NCI-H345 (cell line): ENCODE measurements at regions not wholly inside any gene's neighbourhood (a gene's known extent, or its start where the extent isn't known, plus 50 kb on each side); places are given as distances from the start of the nearest gene placed in this dataset.
"Not testable (repeated sequence)": the region's sequence is repeated elsewhere in the genome, so short reads cannot be mapped to it uniquely, and the experiment has no call there.

Experiments used
- DNase-seq: peaks from one replicate; lab custom pipeline; 2025; lab: John Stamatoyannopoulos, UW

GRCh38 chr14:76264384-76264783 is 111.6 kb upstream of the ESRRB start:
- no peak for DNase-seq

GRCh38 chr14:76267322-76268046 is 108.5 kb upstream of the ESRRB start:
- DNase-seq: peak; percentile 19

DNA sequence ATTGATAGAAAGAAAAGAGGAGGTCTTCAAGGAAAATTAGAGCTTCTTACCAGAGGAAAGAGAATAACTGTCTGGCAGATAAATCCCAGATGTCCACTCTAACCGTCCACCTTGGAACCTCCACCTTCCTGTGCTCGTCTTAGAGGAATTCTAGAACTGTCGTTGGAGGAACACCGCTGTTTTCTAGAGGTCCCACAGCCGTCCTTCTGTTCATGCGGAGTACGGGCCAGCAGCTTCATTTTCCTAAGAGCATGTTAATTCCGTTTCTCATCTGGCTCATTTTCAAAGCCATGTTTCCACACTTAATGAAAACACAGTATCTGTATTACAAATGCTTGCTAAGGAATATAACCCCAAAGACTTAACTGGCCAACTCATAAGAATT is 107.9 kb upstream of the ESRRB start:
- DNase-seq: no peak

DNA sequence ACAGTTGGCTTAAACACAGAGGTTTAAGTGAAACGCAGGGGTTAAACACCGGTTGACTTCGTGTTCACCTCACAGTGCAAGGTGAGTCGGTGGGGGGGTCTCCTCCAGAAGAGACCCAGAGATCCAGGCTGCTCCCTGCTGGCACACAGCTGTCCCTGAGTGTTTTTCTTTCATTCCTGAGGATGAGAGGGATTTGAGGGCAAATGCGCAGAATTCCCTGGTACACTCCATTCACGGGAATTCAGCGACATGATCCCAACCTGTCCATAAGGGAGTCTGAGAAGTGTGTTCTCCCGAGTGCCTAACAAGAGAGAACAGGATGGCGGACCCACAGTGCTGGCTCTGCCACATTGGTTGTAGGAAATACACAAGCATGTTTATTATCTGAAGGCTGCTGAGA is 107.2 kb upstream of the ESRRB start:
- DNase-seq: no peak

GRCh38 chr14:76271041-76271755 is 104.7 kb upstream of the ESRRB start:
- DNase-seq: no peak

DNA sequence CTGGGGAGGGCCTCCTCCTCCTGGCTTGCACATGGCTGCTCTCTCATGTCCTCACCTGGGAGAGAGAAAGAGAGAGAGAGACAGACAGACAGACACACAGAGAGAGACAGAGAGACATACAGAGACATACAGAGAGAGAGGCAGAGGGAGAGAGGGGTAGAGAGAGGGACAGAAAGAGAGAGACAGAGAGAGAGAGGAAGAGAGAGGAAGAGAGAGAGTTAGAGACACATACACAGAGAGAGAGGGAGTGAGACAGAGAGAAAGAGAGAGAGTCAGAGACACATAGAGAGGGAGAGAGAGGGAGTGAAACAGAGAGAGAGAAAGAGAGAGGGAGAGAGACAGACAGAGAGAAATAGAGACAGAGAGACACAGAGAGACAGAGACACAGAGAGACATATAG is 103.6 kb upstream of the ESRRB start:
- DNase-seq: no peak

GRCh38 chr14:76272774-76273173 is 103.2 kb upstream of the ESRRB start:
- DNase-seq: no peak

DNA sequence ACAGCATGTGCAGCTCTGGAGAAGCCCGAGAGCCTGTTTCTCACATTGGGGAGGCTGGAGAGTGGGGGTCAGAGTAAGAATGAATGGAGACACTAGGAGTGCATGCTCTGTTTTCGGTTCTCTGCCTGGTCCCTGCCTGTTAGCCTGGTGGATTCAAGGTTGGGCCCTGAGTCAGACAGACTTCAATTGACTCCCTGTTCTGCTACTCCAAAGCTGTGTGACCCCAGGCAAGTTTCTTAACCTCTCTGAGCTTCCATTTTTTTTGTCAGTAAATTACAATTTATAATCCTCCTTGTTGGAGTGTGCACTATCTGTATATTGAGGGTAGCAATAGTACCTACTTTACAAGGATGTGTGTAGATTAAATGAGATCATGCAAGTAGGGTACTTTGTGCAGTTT is 102.6 kb upstream of the ESRRB start:
- DNase-seq: no peak

DNA sequence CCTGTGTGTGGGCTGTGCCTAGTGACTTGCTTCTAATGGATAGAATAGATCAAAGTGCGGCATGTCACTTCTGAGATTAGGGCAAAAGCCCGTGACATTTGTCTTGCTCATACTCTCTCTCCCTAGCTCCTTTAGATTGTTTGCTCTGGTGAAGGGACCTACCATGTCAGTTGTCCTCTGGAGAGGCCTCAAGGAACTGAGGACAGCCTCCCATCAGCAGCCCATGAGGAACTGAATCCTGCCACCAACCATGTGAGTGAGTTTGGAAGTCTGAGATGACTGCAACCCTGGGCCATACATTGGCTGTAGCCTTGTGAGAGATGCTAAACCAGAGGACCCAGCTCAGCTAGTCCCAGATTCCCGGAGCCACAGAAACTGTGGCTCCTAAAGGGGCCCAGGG is 101.6 kb upstream of the ESRRB start:
- no peak for DNase-seq

DNA sequence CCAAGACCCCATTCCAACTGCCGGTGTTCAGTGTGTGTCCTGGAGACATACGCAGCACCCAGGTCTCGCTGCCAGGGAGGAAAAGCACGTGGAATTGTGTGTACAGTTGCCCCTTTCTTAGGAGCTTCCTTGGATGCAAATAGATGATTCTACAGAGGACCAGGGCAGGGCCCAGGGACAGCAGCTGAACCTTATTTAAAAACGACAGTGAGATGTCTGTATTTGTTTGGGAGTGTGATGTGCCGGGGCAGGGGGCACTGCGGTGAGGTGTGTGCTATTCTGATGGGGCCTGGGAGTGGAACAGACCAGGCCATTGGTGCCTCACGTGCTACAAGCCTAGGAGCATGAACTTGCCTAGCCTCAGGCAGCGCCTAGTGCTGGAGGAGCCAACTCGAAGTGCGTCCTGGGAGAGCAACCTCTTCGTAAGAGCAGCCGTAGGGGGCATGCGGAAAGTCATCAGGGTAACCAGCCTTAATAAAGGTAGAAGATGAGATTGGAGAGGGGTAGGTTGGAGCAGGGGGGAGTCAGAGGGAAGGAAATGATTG is 98.3 kb upstream of the ESRRB start:
- no peak for DNase-seq

GRCh38 chr14:76280221-76280620 is 95.7 kb upstream of the ESRRB start:
- no peak for DNase-seq

- DNase-seq: no peak
Observed at GRCh38 chr14:76282581-76282980, 93.4 kb upstream of the ESRRB start.

GRCh38 chr14:76287063-76287462 is 88.9 kb upstream of the ESRRB start:
- no peak for DNase-seq

GRCh38 chr14:76289276-76289675 is 86.7 kb upstream of the ESRRB start:
- DNase-seq: no peak

DNA sequence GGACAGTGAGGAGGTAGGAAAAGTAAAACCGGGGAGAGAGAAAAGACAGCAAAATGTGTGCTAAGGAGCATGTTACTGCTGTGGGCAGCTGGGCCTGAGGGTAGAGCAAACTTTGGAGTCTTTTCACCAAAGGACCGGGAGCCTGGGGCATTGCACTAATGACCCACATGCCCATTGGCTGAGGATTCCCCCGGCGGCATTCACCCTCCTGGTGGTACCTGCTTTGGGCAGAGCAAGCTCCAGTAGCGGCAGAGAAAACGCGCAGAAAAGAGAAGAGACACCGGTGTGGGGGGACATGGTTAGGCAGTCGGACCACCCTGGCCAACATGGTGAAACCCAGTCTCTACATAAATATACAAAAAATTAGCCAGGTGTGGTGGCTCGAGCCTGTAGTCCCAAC is 83.4 kb upstream of the ESRRB start:
- DNase-seq: no peak

DNA sequence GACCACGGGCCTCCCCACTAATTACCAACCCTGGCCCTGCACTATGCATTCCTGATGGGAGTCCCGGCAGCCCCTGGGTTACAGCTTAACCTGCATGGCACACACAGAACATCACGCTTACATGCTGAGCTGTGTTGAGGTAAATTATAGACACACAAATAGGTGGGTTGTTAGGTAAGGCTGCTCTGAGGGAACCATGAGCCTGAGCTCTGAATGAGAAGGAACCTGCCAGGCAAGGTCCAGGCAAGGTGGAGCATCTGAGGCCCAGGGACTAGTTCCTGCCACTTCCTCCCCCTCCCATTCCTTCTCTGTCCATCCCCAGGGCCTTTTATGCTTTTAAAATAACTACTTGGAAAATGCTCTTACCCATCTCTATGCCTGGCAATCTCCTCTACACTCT is 82.7 kb upstream of the ESRRB start:
- no peak for DNase-seq

DNA sequence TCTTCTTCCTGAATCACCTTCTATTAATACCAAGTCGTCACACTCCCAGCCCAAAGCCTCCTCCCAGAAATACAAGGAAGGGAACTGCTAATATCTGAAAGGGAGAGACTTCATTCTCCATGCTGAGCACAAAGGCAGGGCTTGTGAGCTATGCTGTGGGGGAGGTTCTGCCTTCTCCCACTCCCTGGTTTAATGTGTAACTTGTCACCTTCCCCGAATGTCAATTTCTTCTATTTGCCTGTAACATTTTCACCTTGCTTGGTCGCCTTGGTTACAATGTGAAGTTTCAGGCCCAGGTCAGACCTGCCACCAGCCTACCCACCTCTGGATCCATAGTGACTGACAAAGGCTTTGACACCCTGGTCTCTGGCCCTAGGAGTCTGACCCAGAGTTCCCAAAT is 82.0 kb upstream of the ESRRB start:
- DNase-seq: no peak

DNA sequence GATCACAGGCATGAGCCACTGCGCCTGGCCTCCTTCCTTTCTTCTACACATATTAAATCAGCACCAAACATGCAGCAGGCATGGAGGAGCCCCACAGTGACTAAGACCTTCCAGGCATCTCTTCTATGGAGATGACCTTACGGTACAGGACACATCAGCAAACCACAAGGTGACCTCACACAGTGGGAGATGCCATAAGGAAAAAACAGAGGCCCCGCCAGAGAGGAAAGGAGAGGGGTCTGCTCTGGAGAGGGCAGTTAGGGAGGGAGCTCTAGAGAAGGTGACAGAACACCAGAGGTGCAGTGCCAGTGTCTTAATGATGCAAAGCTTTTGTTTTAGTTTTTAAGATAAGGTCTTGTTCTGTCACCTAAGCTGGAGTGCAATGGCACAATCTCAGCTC is 81.1 kb upstream of the ESRRB start:
- no peak for DNase-seq

DNA sequence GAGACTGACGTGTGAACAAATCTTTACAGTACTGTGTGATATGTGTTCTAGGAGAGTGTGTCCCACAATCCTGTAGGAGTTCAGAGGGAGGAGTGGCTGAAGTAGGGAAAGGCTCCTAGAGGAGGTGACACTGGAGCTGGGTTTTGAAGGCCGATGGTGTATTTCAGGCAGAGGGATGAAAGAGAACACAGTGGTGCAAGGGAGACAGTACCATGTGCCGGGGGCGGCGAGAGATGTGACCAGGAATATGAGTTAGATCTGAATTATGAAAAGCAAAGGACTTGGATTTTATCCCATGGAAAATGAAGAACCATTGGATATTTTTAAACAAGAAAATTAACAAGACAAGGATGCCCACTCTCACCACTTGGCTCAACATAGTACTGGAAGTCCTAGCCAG is 77.0 kb upstream of the ESRRB start:
- no peak for DNase-seq

DNA sequence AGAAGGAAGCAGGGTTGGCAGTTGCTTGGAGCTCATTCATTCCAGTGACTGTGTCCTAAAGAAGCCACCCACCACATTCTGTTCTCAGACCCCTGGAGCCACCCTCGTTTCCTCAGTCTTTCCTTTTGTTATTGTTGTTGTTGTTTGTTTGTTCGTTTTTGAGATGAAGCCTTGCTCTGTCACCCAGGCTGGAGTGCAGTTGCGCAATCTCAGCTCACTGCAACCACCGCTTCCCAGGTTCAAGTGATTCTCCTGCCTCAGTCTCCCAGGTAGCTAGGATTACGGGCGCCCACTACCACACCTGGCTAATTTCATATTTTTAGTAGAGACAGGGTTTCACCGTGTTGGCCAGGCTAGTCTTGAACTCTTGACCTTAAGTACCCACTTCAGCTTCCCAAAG is 72.7 kb upstream of the ESRRB start:
- not testable (repeated sequence) for DNase-seq

DNA sequence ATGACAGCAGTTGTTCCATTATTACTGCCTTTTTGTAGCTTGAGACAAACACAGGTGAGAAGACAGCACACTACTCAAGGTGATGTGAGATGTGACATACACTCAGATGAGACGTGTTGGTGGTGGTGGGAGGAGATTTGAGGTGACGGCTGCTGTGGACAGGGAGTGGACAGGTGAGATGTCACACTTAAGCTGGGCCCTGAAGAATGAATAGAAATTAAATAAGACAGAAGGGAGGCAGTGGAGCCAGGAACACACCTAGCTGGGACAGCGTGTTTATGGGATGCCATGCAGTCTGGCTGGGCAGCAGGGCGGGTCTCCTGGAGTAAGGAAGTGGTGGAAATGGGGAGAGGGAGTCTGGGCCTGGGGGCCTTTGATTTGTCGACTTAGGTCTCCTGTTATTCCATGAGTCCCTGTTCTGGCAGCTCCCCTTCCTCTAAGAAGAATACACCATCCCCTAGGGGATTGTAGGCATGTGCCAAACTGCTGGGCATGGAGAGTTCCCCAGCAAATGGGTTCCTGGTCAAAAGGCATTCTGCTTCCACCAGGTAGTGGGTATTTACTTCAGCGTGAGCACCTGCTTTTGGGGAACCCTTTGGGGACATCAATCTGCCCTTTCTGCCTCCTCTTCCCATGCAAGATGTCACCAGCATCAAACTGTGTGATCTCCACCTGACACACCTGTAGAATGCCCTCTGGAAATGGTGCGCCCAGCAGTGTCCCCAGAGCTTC is 71.2 kb upstream of the ESRRB start:
- no peak for DNase-seq

GRCh38 chr14:76305268-76305826 is 70.6 kb upstream of the ESRRB start:
- no peak for DNase-seq

DNA sequence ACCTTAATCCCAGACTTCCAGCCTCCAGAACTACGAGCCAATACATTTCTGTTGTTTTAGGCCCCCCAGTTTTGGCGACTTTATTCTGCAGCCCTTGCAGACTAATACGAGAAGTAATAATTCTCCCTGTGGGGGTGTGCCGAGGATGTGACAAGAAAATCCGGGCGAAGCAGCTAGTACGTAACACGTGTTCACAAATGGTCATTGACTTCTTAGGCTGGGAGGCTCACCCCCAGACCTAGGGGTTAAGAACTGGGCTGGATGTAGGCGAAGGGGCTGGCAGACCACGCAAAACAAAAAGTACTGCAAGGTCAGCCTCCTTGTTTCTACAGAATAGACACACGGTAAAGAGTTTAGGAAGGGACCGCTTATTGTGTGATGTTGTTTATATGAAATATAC is 69.8 kb upstream of the ESRRB start:
- DNase-seq: no peak
